D721Med (cell line): ENCODE measurements at regions not wholly inside any gene's neighbourhood (a gene's known extent, or its start where the extent isn't known, plus 50 kb on each side); places are given as distances from the start of the nearest gene placed in this dataset.

Source experiments
- DNase-seq: peaks from one replicate; pipeline ENCODE4 v3.0.0; 2011; ENCODE audit warnings: low spot score; ENCODE audit not compliant: insufficient read length
- FAIRE-seq: peaks from 2 replicates; lab custom pipeline; 2011; peaks lifted over from hg19 to GRCh38; lab: Jason Lieb, UNC
- TF ChIP-seq, protein P1 (sequence below): IDR thresholded peaks from 2 replicates; pipeline ENCODE4 v1.5.1; 2012; ENCODE audit warnings: mild to moderate bottlenecking, control low read depth; ENCODE audit not compliant: insufficient read depth; ENCODE audit errors: missing control alignments

DNA sequence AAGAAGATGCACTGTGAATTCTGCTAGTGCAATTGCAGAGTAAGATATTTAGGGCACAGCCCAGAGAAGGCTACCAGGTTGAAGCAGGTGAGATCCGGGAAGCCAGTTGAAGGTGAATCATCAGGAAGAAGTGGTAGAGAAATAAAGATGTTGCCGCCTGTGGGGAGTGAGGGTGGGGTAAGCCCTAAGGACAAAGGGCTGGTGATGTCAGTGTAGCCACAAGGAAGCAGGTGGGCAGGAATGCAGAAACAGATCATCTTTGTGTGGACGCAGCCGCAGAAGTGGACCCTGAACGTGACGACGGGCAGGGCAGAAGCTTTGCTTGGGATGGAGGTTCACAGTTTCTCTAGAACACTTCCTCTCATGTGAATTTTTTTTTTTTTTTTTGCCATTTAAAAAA is 164.2 kb downstream of the ACTL7B start:
- FAIRE-seq (no peak), DNase-seq (no peak)
- TF ChIP-seq, protein P1, sequence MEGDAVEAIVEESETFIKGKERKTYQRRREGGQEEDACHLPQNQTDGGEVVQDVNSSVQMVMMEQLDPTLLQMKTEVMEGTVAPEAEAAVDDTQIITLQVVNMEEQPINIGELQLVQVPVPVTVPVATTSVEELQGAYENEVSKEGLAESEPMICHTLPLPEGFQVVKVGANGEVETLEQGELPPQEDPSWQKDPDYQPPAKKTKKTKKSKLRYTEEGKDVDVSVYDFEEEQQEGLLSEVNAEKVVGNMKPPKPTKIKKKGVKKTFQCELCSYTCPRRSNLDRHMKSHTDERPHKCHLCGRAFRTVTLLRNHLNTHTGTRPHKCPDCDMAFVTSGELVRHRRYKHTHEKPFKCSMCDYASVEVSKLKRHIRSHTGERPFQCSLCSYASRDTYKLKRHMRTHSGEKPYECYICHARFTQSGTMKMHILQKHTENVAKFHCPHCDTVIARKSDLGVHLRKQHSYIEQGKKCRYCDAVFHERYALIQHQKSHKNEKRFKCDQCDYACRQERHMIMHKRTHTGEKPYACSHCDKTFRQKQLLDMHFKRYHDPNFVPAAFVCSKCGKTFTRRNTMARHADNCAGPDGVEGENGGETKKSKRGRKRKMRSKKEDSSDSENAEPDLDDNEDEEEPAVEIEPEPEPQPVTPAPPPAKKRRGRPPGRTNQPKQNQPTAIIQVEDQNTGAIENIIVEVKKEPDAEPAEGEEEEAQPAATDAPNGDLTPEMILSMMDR: no peak

DNA sequence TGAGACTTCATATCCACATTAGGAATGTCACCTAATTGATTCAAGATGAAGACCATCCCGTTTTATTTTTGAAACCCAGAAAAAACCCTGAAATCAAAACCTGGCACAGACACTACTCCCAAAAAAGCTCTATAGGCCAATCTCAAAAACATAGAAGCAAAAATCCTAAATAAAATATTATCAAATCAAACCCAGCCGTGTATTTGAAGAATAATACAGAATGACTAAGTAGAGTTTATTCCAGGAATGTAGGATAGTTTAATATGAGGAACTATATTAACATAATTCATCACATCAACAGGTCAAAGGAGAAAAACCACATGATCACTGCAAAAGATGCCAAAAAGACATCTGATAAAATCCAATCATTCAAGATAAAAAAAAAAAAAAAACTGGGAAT is 167.1 kb downstream of the ACTL7B start:
- no peak for DNase-seq
- TF ChIP-seq, protein P1: no peak
- no peak for FAIRE-seq

DNA sequence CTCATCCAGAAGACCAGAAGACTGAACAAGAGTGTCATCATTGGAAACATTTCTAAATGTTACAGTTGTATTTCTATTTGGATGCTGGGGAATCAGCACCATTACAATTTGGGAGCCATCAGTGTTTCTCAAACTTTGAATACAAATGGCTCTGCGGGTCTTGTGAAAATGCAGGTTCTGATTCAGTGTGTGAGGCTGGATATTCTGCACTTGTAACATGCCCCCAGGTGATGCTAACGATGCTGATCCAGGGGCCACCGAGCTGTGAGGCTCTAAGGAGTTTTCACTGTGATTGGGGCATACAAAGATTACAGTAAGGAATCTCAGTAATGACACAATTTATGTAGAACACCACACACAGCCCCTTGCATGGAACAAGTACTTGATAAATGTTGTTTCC is 167.7 kb downstream of the ACTL7B start:
- no peak for DNase-seq
- FAIRE-seq: no peak
- TF ChIP-seq, protein P1: no peak

DNA sequence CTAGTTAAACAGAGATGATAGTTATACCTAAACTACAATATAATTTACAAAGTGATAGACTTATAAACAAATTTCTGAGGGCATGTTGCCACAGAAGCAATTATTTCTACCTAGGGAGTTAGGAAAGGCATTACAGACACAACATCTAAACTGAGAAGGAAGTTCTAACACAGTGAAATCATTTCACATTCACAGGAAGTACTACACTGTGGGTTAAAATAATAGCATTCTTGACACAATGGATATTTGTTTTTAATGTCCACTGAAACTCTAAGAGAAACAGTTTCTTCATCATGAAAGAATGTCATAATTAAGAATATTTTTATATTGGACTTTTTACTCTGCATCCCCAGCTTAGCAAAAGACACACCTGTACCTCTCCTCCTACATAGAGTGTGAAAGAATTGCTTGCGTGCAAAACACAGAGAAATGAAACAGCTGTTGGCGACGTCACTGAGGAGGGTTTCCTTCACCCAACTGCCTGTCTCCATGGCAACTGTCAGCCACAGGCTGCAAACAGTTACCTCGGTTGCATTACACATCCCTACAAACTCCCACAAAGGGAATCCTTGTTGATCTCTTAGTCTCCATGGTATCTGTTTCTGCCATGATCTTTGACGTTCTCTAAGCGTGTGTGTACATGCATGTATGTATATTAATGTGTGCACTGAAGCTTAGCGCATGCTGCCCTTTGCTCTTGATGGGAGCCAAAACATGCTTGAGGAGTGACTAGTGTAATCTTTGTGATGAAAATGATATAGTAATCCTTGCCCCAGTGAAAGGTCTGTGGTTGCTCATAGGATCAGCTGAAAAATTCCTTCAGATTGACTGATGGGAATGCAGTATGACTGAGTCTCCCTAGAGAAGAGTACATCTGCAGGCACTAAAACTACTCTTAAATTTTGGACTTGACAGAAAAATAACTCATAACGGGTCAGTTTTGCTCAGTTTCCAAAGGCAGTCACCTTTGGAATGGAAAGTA is 168.5 kb downstream of the ACTL7B start:
- DNase-seq (no peak), FAIRE-seq (no peak)
- TF ChIP-seq, protein P1: no peak

DNA sequence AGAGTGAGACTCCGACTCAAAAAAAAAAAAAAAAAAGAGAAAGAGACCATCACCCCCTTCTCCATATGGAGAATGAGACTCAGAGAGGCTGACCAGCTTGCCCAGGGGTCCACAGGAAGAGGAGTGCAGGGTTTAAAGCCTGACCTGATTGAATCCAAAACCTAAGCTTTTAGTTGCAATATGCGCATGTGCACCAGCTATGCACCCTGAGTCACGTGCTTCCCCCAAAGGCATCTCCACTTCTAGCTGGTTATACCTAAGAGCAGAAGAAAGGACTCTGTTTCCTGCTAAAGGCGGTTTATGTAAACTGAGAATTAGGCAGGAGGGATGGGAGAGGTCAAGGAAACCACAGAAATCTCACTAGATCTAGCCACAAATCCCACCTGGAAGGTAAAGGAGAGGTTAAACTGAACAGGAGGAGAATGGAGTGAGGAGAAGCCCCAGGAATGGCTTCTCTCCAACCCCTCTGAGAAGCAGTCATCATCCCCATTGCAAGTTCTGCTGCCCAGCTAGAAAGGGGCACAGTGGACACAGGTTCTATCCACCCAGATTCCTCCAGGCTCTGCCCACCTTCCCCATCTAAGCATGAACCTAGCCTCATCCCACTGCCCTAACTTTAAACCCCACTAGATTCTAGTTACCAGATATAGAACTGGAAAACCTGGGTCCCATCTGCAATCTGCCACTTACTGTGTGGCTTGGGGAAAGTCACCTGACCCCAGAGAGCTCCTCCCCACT is 171.3 kb downstream of the ACTL7B start:
- TF ChIP-seq, protein P1: no peak
- FAIRE-seq: no peak
- no peak for DNase-seq

DNA sequence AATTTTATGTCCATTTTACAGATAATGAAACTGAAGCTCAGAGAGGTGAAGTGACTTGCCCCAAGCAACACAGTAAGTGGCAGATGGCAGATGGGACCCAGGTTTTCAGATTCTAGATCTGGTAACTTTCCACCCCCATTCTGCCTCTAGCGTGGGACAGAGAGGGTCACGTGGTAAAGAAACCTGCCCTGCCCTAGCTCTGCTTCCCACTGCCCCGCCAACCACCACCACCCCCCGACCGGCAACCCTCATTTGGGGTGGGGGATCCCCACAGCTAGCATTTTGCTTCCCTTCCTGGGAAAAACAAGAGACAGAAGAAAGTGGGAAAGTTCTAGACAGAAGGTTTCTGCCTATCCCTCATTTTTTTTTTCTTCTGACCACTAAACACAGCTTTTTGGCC is 172.5 kb downstream of the ACTL7B start:
- DNase-seq: no peak
- TF ChIP-seq, protein P1: no peak
- FAIRE-seq: no peak
